NCI-H2171 treated with DMSO at 0.1 percent for 48 hours (cell line): ENCODE measurements at regions not wholly inside any gene's neighbourhood (a gene's known extent, or its start where the extent isn't known, plus 50 kb on each side); places are given as distances from the start of the nearest gene placed in this dataset.

Experiments used
- DNase-seq: peaks from one replicate; lab custom pipeline; 2025; lab: John Stamatoyannopoulos, UW

DNA sequence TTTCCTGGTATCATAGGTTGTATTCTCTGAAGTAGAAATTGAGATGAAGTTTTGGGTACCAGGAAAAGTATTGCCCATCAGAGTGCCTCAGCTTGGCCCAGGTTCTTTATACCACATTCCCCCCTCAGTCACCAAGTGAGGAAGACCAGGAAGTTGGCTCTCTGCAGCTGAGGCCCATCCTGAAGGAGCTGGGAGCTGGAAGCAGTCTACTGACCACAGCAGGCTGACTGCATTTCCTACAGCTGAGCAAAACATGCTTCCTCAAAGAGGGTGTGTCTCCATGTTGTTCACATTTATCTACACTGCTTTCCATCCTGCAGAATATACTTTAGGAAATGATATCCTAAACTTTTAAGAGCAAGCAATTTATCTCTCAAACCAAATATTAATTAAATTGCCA lies 654.6 kb downstream of the ELAVL2 start:
- DNase-seq, result no peak

DNA sequence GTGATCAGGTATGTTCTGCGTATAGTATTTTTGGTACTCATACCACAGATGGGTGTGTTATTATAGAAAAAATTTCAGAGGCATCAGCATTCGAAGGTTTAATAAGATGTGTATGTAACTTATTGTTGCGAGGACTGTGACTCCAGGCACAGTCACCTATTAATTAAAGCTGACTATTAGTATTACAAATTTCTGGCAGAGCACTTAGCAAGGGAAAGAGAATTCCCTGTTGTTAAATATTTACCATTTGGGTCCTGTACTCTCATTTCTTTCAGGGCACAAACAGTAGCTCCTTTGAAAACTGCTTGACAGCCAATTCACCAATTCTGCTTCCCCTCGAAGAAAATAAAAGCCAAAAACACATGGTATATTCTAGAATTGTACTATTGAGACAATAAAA lies 653.8 kb downstream of the ELAVL2 start:
- DNase-seq, result no peak

DNA sequence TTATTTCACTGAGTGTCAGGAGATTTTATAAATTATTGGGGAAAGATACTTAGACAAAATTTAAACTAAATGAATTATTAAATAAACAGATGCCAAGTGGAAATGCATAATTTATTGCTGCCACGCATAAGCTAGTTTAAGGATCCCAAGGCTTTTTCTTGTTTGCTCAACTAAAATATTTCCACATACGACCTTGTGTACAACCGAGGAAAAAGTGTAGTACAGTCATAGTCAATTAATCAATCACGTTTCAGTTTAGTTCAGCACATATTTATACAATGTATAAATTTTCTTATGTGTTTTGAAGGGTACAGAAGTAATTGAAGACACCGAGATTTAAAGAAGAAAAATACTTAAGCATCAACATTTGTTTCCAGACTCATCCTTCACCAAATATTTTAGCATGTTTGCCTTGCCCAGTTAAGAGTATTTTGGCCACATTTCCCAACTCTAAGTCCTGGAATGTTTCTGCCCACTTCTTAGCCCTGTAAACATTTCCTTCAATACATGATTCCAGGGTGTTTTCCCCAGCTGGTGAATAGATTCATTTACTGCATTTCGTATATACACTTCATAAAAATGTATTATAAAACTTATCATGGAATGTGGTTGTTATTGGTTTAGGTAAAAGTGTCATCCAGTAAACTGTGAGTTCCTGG lies 652.9 kb downstream of the ELAVL2 start:
- DNase-seq, result no peak

DNA sequence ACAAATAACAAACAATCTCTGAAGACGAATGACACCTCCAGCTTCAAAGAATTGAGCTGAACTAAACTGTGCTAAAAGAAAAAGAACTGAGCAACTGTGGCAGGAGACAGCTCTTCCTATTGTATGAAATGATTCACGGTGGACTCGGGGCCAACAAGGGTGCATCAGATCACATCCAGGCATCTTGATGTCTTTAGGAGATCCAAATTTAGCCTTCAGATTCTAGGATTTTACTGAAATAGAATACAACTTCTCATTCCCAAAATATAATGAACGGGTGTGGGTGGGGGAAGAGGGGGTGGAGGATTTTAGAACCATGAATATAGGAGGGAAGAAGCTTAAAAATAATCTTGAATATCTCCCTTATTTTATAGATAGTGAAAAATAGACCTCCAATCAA lies 631.8 kb downstream of the ELAVL2 start:
- DNase-seq, result no peak

DNA sequence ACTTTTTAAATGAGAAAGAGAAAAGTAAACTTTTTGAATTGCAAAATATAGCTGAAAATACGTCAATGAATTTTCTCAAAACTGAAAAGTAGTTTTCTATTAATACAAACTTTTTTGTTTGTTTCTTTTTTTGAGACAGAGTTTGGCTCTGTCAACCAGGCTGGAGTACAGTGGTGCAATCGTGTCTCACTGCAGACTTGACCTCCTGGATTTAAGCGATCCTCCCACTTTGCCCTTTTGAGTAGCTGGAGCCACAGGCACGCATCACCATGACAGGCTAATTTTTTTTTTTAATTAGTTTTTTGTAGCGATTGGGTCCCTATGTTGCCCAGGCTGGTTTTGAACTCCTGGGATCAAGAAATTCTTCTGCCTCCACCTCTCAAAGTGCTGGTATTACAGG lies 610.4 kb downstream of the ELAVL2 start:
- no peak for DNase-seq

DNA sequence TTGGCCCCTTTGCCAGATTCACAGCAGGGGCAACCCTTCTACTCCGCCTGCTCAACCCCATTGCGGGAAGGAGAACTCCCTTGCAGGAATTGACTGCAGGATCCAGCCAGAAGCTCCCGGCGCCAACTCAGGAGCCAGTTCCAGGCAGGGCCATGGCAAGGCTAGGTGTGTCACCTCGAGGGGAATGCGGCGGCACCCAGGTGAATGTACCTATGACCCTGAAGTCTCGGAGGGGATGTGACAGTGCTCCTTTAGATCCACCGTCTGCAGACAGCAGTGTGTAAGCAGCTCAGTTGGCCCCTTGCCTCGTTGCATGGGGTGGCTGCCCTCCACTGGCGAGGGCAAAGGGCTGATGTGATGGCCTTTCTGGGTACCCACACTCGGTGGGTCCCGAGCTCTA lies 606.6 kb downstream of the ELAVL2 start:
- no peak for DNase-seq

DNA sequence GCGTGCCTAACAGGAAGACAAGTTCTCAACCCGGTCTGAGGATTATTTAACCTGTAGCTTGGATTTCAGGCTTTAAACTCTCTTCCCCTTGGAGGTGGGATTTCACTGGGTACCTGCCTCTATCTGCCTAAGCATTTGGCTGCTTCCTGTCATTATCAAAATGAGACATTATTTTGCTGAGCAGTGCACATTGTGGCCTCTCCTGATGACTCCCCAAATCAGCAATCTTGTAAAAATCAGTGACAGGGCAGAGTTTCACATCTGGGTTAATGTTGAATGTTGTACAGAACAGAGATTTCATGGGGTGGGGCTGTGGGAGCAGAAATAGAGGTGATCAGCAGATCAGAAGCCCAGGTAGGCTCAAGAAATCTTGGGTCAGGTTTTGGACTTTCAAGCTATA lies 605.9 kb downstream of the ELAVL2 start:
- DNase-seq, result no peak

DNA sequence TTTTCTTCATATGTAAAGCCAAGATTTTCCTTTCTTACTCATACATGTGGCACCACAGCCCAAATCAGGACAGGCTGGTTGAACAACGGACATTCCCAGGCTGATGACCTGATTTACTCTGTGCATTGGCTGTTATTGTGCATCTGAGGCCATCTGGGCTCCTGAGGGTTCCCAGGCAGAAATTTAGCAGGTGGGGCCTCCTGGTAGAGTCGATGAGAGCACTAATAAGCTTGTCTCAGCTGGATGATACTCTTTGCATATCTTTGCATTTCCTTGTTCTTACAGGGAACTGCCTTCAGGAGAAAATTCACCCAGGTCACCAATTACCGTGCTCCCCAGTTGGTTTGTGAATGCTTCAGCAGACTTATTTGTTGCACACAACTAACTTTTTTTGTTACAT lies 605.1 kb downstream of the ELAVL2 start:
- DNase-seq, result no peak

DNA sequence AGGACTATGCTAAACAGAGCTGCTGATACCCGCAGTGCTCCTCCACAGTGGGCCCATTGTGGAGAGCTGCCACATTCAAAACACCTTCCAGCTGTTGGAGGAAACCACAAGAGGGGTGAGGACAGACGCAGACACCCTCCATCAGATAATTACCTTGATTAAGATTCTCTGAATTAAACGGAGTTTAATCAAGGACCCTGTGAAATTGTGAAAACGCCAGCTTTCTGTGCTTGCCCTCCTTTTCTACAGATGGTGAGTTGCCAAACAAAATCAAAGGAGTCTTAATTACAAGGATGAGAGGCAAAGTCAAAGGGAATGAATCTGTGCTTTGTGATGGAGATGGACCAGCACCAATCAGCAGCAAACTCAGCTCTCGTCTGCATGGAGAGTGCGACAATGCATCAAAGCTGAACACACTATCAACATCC lies 596.1 kb downstream of the ELAVL2 start:
- no peak for DNase-seq

DNA sequence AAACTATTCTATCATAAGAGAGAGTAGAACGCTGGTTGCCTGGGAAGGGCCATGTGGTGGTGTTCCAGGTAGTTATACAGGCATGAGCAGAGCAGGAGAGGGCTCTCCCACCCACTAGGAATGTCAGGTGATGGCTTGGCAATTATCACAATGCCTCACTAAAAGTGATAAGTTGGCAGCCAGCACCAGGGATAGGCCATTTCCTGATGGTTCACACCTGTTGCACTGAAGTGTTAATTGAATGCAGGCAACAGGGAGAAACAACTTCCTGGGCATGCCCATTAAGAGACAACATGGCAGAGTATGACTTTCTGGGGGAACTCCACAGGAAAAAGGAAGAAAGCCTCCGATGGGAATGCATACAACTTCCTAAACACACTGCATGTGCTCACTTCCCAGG lies 593.2 kb downstream of the ELAVL2 start:
- DNase-seq, result no peak

DNA sequence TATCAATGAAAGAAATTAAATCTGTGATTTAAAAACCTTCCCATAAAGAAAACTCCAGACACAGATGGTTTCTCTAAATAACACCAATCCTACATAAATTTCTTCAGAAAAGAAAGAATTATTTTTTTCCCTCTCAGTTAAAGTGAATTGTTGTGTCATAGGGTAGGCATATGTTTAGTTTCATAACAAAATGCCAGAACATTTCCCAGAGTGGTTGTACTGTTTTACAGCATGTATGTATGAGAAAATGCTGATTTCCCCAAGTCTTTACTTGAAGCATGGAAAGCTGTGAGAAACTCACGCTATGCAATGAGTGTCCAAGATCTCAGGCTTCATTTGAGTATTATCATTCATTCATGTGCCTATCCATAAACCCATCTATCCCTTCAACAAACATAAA lies 582.5 kb downstream of the ELAVL2 start:
- no peak for DNase-seq

DNA sequence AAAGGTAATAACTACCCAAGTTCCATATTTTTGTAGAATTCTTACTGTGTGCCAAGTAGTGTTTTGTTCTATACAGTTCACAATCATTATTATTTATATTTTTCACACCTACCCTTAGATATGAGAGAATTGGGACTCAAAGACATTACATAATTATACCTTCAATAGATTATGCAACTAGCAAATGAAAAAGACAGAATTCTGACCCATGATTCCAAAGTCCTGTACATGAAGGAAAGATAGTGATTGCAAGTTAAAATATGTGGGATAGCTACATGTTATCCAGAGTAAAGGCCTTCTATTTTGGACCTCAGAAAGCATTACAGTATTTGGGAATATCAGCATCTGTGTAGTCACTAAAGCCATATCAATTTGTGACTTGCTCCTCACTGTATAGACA lies 581.0 kb downstream of the ELAVL2 start:
- DNase-seq, result no peak

DNA sequence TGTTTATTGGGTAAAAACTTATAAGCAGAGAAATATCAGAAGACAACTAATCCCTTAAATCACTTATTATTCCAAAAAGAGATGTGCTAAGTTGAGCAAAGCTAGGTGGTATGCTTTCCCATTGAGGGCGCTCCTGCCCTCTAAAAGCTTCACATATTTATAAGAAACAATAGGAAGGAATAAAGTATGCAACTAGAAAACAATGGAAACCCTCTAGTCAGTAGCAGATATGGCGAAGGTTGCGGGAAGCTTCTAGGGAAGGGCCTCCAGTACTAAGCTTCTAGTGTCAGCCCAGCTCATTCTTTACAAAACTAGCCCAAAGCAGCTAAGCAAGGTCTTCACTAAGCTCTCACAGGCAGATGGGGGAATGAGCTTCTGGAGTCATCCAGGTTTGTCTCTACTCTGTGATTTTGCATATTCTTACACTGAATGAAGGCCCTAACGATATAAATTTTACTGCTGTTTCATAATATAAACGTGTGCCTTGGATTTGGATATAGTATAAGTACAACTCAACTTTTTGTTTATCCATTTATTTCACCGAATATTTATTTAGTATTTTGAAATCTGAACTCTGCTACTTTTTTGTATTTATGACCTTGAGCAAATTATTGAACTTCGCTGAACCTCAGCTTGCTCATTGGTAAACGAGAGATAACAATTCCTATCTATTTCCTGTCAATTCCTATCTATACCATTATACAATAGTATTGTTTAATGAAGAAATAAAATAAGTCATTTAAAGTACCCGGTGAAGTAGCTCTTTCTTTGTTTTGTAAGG lies 571.4 kb downstream of the ELAVL2 start:
- DNase-seq, result no peak

DNA sequence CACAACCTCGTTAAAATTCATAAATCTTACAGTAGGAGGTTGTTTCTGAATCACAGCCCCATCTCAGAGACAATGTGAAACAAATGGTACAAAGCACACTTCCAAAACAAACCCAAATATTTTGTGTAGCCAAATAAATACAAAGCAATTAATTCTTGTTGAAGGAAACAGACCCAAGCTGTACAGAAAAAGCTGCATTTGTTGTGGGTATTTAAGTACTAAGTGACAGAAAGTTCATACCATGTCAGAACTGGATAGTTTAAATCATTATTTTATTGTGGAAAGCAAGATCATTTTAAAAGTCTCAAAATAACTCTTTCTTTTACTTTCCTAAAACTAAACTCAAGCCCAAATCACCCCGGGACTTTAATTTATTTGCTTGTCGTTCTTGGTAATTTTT lies 570.7 kb downstream of the ELAVL2 start:
- DNase-seq, result no peak

DNA sequence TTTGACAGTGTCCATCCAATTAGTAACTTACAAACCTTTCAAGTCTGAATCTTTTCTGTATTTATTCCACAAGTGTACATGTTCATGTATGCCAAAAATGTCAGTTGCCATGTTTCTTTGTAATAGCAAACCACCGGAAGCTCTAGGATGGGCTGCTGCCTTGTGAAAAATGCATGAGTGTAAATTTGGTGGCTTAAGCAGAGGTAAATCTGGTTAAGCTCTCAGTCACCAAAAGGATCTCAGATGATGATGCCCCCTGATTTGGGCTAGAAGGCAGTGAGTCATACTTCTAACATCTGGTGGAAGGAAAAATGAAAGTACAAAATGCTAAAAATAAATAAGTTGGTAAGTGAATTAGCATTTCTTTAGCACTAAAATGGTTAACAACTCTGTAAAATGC lies 567.5 kb downstream of the ELAVL2 start:
- DNase-seq, result no peak

DNA sequence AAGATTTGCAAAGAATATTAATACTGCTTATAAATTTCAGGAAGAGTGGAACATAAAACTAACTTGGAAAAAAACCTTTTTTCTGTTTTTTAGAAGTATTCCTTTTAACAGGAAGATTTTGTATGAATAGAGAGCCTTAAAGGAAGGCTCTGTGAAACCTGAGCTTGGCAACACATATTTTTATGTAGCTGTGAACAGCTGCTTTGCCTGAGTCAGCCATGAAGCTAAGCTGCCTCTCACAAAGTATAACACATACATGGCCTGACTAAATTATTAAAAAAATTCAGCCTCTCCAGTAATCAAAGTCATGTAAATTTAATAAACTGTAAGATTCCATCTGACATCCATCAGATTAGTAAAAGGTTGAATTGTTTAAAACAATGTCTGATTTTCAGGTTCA lies 547.5 kb downstream of the ELAVL2 start:
- no peak for DNase-seq

DNA sequence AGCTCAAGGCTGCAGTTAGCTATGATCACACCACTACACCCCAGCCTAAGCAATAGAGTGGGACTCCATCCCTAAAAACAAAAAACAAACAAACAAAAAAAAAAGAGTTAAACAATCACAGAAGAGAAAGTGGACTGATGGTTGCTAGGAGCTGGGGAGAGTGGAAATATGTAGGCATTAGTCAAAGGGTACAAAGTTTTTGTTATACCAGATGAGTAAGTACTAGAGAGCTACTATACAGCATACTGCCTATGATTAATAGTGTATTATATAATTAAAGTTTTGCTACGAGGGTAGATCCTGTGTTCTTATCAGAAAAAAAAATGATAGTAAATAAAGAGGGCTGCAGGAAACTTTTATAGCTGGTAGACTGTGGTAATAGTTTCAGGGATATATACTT lies 538.6 kb downstream of the ELAVL2 start:
- no peak for DNase-seq

DNA sequence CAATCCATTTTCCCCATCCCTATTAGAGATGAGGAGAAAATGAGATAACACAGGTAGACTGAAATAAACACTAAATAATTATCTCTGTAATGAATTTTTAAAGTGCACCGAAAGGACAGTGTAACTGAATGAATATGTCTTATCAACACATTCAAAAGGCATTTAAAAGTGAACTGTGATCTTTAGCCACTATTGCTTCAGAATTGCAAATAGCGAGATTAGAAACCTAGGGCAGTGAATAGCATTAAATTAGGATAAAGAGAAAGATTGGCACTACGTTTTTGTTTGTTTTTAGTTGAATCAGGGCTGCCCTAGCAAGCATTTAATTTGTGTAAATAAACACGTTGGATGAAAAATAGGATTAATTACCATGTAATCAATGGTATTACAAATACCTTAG lies 537.5 kb downstream of the ELAVL2 start:
- DNase-seq, result no peak

DNA sequence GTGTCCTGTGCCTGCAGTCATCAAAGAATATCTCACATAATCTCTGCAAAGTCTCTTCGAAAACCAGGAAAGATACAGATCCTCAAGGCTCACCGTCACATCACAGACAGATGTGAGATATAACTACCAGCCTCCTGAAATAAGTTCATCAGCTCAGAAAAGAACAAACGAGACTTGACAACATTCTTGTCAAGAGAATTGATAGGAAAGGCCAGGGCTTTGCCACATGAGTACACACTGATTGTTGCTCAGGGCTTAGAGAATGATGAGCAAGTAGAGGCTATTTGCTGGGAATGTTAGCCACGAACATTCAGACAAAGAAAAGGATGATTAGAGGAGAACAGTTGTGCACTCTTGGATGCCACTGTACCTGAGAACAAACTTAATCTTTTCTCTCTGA lies 535.1 kb downstream of the ELAVL2 start:
- DNase-seq, result no peak

DNA sequence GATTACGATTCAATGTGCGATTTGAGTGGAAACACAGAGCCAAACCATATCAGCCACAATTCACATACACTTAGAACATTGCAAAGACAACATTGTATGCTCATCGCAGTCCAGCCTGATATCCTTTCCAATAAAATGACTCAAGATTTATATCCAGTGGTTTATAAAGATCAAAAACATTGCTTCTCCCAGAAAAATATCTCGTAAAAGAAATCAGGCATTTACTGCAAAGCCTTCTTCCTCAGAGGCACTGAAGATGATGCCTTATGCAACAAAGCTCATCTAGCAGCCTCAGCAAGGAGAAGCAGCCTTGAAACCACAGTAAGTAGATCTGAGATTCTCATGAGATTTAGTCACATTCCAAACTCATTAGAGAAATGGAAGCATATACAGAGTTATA lies 523.8 kb downstream of the ELAVL2 start:
- DNase-seq, result no peak

DNA sequence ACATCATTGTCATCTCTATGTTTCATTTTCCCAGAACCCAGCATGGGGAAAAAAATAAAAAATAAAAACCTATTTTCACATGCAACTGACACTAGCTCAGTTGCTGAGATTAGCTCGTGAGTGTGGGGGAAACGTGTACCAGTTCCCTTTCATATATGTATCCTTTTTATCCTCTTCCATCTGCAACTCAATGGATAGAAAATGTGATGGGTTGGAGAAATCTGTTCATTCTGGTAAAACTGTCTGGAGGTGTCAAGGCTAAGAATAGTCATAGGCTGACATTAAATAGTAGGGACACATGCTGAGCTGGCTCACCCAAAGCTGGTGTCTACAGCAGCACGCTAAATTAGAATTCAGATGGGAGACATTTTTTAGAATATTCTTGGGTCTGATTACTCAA lies 519.3 kb downstream of the ELAVL2 start:
- no peak for DNase-seq

DNA sequence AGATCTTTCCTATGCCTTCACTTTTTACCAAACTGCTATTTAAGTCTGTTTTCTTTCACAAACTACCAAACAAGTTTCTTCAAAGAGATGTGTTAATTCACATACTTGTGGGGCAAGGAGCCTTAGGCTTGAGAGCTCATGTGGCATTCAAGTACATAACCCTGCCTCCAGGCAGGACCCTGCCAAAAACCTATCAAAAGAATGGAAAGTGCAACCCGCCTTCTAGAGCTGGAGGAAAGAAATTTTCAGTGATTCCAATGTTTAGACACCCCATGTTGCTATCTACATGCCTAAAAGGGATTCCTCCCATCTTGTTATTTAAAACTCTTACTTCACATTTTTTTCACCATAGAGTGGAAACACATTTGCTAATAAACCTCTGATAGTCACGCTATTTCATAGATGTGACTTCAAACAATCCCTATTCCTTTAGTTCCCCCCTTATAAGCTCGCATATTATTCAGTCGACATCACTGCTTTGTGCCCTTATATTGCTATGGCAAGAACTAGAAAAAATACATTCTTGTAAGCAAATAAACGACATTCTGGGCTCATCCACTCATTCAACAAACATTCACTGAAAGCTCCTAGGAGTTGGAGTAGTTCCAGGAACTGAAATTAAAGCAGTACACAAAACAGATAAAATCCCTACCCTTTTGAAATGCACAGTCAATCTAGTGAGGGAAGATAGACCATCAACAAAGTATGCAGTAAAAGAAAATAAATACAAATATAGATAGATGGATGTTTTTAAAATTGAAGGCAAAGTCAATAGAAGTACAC lies 518.1 kb downstream of the ELAVL2 start:
- no peak for DNase-seq

DNA sequence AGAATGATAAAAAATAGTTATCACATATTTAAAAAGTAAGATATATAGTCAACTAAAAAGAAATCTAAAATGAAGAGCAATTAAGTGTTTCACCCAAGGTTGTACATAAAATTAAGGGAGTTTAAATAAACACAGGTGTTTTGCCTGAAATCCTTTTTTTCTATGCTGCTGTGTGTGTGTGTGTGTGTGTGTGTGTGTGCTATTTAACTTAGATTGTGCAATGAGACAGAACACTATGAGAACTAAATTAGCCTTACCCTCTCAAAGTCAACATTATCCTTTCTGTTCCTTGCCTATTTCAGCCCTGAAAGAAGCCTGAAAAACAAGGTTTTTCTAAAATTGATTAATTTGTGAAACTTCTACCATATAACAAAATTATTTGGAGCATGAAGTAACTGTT lies 516.2 kb downstream of the ELAVL2 start:
- DNase-seq, result no peak
